H1 (cell line): ENCODE measurements at regions not wholly inside any gene's neighbourhood (a gene's known extent, or its start where the extent isn't known, plus 50 kb on each side); places are given as distances from the start of the nearest gene placed in this dataset.

Source experiments
- CBX5 ChIP-seq: fragments of 300-800, 300-1000 bp; sonication (generic); IDR thresholded peaks from 2 replicates; pipeline ENCODE4 v1.7.1; 2016; ENCODE audit warnings: antibody characterized with exemption, low read length, low read depth
- CBX8 ChIP-seq: fragments of 300-800, 300-1000 bp; sonication (generic); IDR thresholded peaks from 2 replicates; pipeline ENCODE4 v1.7.1; 2016; ENCODE audit warnings: low read depth, low read length, borderline replicate concordance
- CHD7 ChIP-seq: fragments of 300-600 bp; sonication (generic); IDR thresholded peaks from 2 replicates; pipeline ENCODE4 v1.7.1; 2012; ENCODE audit warnings: low read length, moderate library complexity, mild to moderate bottlenecking, inconsistent platforms; ENCODE audit not compliant: insufficient replicate concordance
- EP300 ChIP-seq, 2 experiments: IDR thresholded peaks; 1 replicate in 1 of 2; 2 replicates in 1 of 2; pipeline ENCODE4 v1.6.1; 2011 to 2012; ENCODE audit warnings: low read depth in 2 of 2, low read length in 2 of 2, mild to moderate bottlenecking in 2 of 2, borderline replicate concordance in 1 of 2, inconsistent platforms in 1 of 2, moderate library complexity in 1 of 2
- HDAC6 ChIP-seq: IDR thresholded peaks from one replicate; pipeline ENCODE4 v1.7.1; 2012; ENCODE audit warnings: low read depth, mild to moderate bottlenecking, inconsistent platforms, low read length, moderate library complexity
- KDM1A ChIP-seq: fragments of 200-600, 300-600 bp; sonication (generic); IDR thresholded peaks from 2 replicates; pipeline ENCODE4 v1.7.1; 2016; ENCODE audit warnings: mild to moderate bottlenecking, low read length, borderline replicate concordance
- RFX5 ChIP-seq: IDR thresholded peaks from 2 replicates; pipeline ENCODE4 v1.6.1; 2011; ENCODE audit warnings: low read depth, low read length, improper control_type of control experiment, borderline replicate concordance
- TEAD4 ChIP-seq: IDR thresholded peaks from 2 replicates; pipeline ENCODE4 v1.6.1; 2012; ENCODE audit warnings: low read depth, low read length, inconsistent platforms, mixed read lengths
- USF2 ChIP-seq: IDR thresholded peaks from 2 replicates; pipeline ENCODE4 v1.6.1; 2011; ENCODE audit warnings: low read length, improper control_type of control experiment
- YY1 ChIP-seq: IDR thresholded peaks from 2 replicates; pipeline ENCODE4 v1.6.1; 2011; ENCODE audit warnings: low read depth, mild to moderate bottlenecking, low read length

GRCh38 chr6:84877515-84878210, 113.3 kb upstream of the TBX18 start (continued):
- TF ChIP-seq CHD7 (no peak), KDM1A (no peak), USF2 (no peak), CBX8 (no peak), EP300 (IDR thresholded peaks at IDR 0.05; ENCODE audit: borderline replicate concordance in 1 of 2, low read depth in 2 of 2, low read length in 2 of 2) (no peak), TEAD4 (no peak), RFX5 (no peak), HDAC6 (no peak), YY1 (no peak), CBX5 (no peak)
